ENCODE measurements at regions not wholly inside any gene's neighbourhood (a gene's known extent, or its start where the extent isn't known, plus 50 kb on each side); places are given as distances from the start of the nearest gene placed in this dataset.

DNA sequence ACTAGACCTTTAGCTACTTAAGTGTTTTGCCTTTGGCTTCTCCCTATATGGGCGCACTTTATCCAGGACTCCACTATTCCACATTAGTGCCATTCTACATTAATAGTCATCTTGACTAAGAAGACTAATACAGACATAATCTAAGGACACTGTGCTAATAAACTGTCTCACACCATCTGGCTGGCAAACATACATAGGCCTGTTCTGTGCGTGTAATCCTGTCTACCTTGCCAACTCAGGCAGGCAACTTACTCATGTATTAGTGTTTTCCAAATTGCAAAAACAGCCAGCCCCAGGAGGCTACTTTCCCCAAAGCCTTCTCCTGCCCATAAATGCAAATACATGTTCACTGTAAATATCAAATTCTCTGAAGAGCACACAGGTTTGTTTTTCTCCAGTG is 587.3 kb downstream of the TMA16 start:
- Histone ChIP-seq H3K9me3 (ENCODE audit: control insufficient read depth, low read depth, low read length) (no peaks in the 10 kb centered on the region), H4K20me1 (ENCODE audit: control insufficient read depth, insufficient read depth, insufficient read length) (no peaks in the 10 kb centered on the region), H2BK12ac (ENCODE audit: insufficient read length, low read depth, low read length) (no peak overlapping the region), H4K91ac (ENCODE audit: insufficient read length, low read depth, low read length) (no peak overlapping the region), H3K56ac (ENCODE audit: insufficient read length, low read depth, low read length) (no peak overlapping the region), H3K23me2 (ENCODE audit: insufficient read length, low read depth, low read length, poor library complexity, severe bottlenecking) (no peaks in the 10 kb centered on the region), H4K8ac (replicated peaks; ENCODE audit: insufficient read length, low read depth, low read length) (no peak overlapping the region), H2BK20ac (ENCODE audit: low read depth, low read length, poor library complexity, severe bottlenecking) (no peak overlapping the region), H3K27me3 (ENCODE audit: insufficient read depth, low read length) (no peaks in the 10 kb centered on the region), H3K23ac (ENCODE audit: insufficient read length, low read depth, low read length) (no peak overlapping the region), H3K79me2 (ENCODE audit: insufficient read depth, low read length) (no peaks in the 10 kb centered on the region), H2AFZ (ENCODE audit: low read length) (no peak overlapping the region), H3K18ac (ENCODE audit: insufficient read length, low read depth, low read length) (no peak overlapping the region), H3K4me1 (ENCODE audit: insufficient read depth, low read length) (no peaks in the 10 kb centered on the region), H4K5ac (ENCODE audit: insufficient read length, low read depth, low read length) (no peak overlapping the region), H2BK5ac (ENCODE audit: insufficient read length, low read length) (no peak overlapping the region), H2AK5ac (ENCODE audit: insufficient read length, low read length) (no peak overlapping the region), H2BK15ac (ENCODE audit: low read depth, low read length) (no peak overlapping the region), H3K27ac (ENCODE audit: insufficient read length, low read depth, low read length) (no peak overlapping the region), H3K4ac (ENCODE audit: low read depth, low read length) (no peak overlapping the region), H3K14ac (ENCODE audit: insufficient read depth, low read length) (no peak overlapping the region), H2BK120ac (ENCODE audit: low read depth, low read length, poor library complexity, severe bottlenecking) (no peak overlapping the region), H3T11ph (ENCODE audit: low read length) (no peak overlapping the region), H3K79me1 (ENCODE audit: insufficient read depth, low read depth, low read length, poor library complexity, severe bottlenecking) (no peaks in the 10 kb centered on the region), H3K4me2 (ENCODE audit: insufficient read depth, insufficient read length, low read length) (no peak overlapping the region), H3K9ac (ENCODE audit: extremely low read depth, insufficient read length, low read length) (no peak overlapping the region)
- no CpG with 5 or more reads among the region's 2 CpGs for WGBS (ENCODE audit: extremely low coverage, insufficient read length, low lambda C conversion rate)
- no peaks in the 10 kb centered on the region for H3K27me3 Mint-ChIP-seq (ENCODE audit: low read depth)
- TF ChIP-seq, protein P1, sequence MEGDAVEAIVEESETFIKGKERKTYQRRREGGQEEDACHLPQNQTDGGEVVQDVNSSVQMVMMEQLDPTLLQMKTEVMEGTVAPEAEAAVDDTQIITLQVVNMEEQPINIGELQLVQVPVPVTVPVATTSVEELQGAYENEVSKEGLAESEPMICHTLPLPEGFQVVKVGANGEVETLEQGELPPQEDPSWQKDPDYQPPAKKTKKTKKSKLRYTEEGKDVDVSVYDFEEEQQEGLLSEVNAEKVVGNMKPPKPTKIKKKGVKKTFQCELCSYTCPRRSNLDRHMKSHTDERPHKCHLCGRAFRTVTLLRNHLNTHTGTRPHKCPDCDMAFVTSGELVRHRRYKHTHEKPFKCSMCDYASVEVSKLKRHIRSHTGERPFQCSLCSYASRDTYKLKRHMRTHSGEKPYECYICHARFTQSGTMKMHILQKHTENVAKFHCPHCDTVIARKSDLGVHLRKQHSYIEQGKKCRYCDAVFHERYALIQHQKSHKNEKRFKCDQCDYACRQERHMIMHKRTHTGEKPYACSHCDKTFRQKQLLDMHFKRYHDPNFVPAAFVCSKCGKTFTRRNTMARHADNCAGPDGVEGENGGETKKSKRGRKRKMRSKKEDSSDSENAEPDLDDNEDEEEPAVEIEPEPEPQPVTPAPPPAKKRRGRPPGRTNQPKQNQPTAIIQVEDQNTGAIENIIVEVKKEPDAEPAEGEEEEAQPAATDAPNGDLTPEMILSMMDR (conservative IDR thresholded peaks at IDR 0.05): no peak
- peaks cover 0 to 3% of the 10 kb centered on the region in 2 experiments; a peak in 2 of 5 replicates for H3K9me3 Mint-ChIP-seq
- no peaks in the 10 kb centered on the region; a peak in 1 of 7 replicates for H3K36me3 Mint-ChIP-seq (ENCODE audit: insufficient read depth in 1 of 3, low read depth in 3 of 3)
- no peak overlapping the region for H3K27ac Mint-ChIP-seq
- H3K4me1 Mint-ChIP-seq: peaks cover 0 to 4% of the 10 kb centered on the region in 2 experiments; a peak in 2 of 4 replicates
- no peak for DNase-seq
- no peak overlapping the region for H3K4me3 Mint-ChIP-seq
